Testis (tissue), 2 donors: ENCODE measurements at regions not wholly inside any gene's neighbourhood (a gene's known extent, or its start where the extent isn't known, plus 50 kb on each side); places are given as distances from the start of the nearest gene placed in this dataset.

Experiments
- CTCF ChIP-seq, 3 experiments: fragments of 450-650 bp in 2 of 3; fragments of 200-600 bp in 1 of 3; sonication (generic) in 1 of 3; IDR thresholded peaks; one replicate each; pipeline ENCODE4 v1.5.1; 2016 to 2019; ENCODE audit warnings: antibody characterized with exemption in 3 of 3, mild to moderate bottlenecking in 2 of 3, moderate library complexity in 1 of 3
- POLR2A ChIP-seq: fragments of 450-650 bp; IDR thresholded peaks from one replicate; pipeline ENCODE4 v1.6.1; 2017; ENCODE audit warnings: antibody characterized with exemption, mild to moderate bottlenecking, moderate library complexity

GRCh38 chr4:14302021-14302420 is 674.5 kb upstream of the BOD1L1 start:
- TF ChIP-seq CTCF (IDR thresholded peaks at IDR 0.05) (no peak), POLR2A (no peak)
